Upper lobe of left lung (tissue), 6 donors: ENCODE measurements at regions not wholly inside any gene's neighbourhood (a gene's known extent, or its start where the extent isn't known, plus 50 kb on each side); places are given as distances from the start of the nearest gene placed in this dataset.

Experiments
- ATAC-seq, 2 donors: fragments of 200-7000 bp; cut with Tn5 transposase; one replicate each; pipeline ENCODE4 v1.9.1; 2022; ENCODE audit warnings: mild to moderate bottlenecking in 2 of 2, moderate library complexity in 2 of 2; ENCODE audit not compliant: low FRiP score in 2 of 2
- DNase-seq, 2 donors: peaks; one replicate each; pipeline ENCODE4 v3.0.0-alpha.2; 2019 to 2020
- H3K27ac ChIP-seq, 4 donors: fragments of 200-600 bp; sonication (generic); one replicate each; pipeline ENCODE4 v1.5.1; 2016 to 2019
- H3K27me3 ChIP-seq, 4 donors: fragments of 200-600 bp; sonication (generic); one replicate each; pipeline ENCODE4 v1.5.1; 2017 to 2019
- H3K36me3 ChIP-seq, 4 donors: fragments of 200-600 bp; sonication (generic); one replicate each; pipeline ENCODE4 v1.5.1; 2016 to 2019
- H3K4me1 ChIP-seq, 4 donors: fragments of 200-600 bp; sonication (generic); one replicate each; pipeline ENCODE4 v1.5.1; 2018 to 2019
- H3K4me3 ChIP-seq, 4 donors: fragments of 200-600 bp; sonication (generic); one replicate each; pipeline ENCODE4 v1.5.1; 2017 to 2019; ENCODE audit warnings: mild to moderate bottlenecking in 2 of 4, moderate library complexity in 1 of 4
- H3K9me3 ChIP-seq, 4 donors: fragments of 200-600 bp; sonication (generic); one replicate each; pipeline ENCODE4 v1.5.1; 2018 to 2019
- EP300 ChIP-seq, 4 donors: sonication (generic); formaldehyde crosslinking; IDR thresholded peaks; one replicate each; pipeline ENCODE4 v1.5.1; 2017; ENCODE audit warnings: antibody characterized with exemption in 4 of 4, control low read depth in 2 of 4
- POLR2A ChIP-seq, 4 donors: fragments of 450-650 bp; IDR thresholded peaks; one replicate each; pipeline ENCODE4 v1.5.1; 2016 to 2017; ENCODE audit warnings: antibody characterized with exemption in 4 of 4, mild to moderate bottlenecking in 2 of 4
- POLR2AphosphoS5 ChIP-seq, 2 donors: sonication (generic); formaldehyde crosslinking; IDR thresholded peaks; one replicate each; pipeline ENCODE4 v1.5.1; 2017; ENCODE audit warnings: antibody characterized with exemption in 2 of 2
- WGBS, 2 donors: methylation state at CpG; one replicate each; pipeline ENCODE4 v1.1.5; 2017 to 2018; 5-methylcytosine and 5-hydroxymethylcytosine counted together
- small RNA-seq, 4 donors: library from RNA; depleted of rRNA; stranded (forward); fragments of <200 nt; gene quantifications; one replicate each; pipeline ENCODE3, GENCODE V24; 2016
- TF ChIP-seq, protein P1 (sequence below), 6 experiments: fragments of 450-650 bp in 4 of 6; fragments of 200-600 bp in 2 of 6; sonication (generic) in 2 of 6; IDR thresholded peaks; one replicate each; pipeline ENCODE4 v1.5.1; 2016 to 2019; ENCODE audit warnings: antibody characterized with exemption in 6 of 6
- donor health status: DM: no; HTN: no; CAD: no; lungs with moderate emphysema.
- donor health status: DM: no; HTN: yes; CAD: no; lungs with severe emphysema.

DNA sequence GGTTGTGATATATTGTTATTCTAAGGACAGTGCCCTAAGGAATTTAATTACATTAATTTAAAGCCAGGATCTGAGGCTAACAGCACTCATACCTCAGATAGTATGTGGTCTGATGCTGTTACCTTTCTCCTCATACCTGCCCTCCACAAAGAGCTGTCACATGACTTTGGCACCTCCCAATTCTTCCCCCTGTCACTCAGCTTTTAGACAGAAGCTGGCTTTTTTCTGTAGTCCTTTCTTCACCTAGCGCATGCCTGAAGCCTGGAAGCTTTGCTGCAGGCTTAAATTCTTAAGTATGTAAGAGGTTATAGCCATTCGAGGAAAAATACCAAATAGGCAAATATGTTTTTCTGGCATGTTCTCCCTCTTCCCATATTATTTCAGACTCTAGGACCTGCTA lies 61.0 kb upstream of the ADAMTS19 start:
- H3K4me1 ChIP-seq, result no peaks in the 10 kb centered on the region
- TF ChIP-seq POLR2A (IDR thresholded peaks at IDR 0.05) (no peak), EP300 (IDR thresholded peaks at IDR 0.05) (no peak), POLR2AphosphoS5 (IDR thresholded peaks at IDR 0.05) (no peak)
- TF ChIP-seq, protein P1, sequence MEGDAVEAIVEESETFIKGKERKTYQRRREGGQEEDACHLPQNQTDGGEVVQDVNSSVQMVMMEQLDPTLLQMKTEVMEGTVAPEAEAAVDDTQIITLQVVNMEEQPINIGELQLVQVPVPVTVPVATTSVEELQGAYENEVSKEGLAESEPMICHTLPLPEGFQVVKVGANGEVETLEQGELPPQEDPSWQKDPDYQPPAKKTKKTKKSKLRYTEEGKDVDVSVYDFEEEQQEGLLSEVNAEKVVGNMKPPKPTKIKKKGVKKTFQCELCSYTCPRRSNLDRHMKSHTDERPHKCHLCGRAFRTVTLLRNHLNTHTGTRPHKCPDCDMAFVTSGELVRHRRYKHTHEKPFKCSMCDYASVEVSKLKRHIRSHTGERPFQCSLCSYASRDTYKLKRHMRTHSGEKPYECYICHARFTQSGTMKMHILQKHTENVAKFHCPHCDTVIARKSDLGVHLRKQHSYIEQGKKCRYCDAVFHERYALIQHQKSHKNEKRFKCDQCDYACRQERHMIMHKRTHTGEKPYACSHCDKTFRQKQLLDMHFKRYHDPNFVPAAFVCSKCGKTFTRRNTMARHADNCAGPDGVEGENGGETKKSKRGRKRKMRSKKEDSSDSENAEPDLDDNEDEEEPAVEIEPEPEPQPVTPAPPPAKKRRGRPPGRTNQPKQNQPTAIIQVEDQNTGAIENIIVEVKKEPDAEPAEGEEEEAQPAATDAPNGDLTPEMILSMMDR (IDR thresholded peaks at IDR 0.05), result no peak
- no peaks in the 10 kb centered on the region for H3K27me3 ChIP-seq
- H3K27ac ChIP-seq, result no peak overlapping the region
- H3K36me3 ChIP-seq, result no peaks in the 10 kb centered on the region
- H3K9me3 ChIP-seq, result no peaks in the 10 kb centered on the region
- DNase-seq (no peak), ATAC-seq (no peak)
- WGBS, 2 donors, result 68 to 76% methylated on average over 2 of the region's 2 CpGs
- H3K4me3 ChIP-seq, result no peak overlapping the region

DNA sequence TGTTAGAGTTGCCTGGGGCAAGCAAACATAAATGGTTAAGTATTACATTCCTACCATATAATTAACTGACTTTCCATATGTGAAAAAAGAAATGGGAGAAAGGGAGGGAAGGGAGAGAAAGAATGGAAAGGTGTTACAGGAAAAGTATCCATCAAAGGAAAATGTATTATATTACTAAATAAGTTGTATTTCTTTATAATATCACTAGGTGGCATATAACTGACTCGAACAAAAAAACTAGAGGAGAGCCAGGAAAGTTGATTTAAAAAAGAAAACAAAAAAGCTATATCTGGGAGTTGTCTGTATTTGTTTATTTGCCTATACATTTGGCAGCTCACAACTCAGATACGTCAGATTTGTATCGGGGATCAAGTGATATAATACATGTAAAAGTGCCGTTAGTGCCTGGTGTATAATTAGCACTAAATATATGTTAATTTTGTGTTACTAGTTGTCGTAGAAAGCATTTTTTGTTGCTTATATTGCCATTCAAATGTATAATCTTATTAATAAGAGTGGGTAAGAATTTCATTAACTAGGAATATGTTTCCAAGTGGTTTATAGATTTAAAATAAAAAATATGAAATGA lies 59.6 kb upstream of the ADAMTS19 start:
- Histone ChIP-seq H3K27ac (no peak overlapping the region), H3K27me3 (no peaks in the 10 kb centered on the region), H3K4me1 (no peaks in the 10 kb centered on the region), H3K36me3 (no peaks in the 10 kb centered on the region), H3K4me3 (no peak overlapping the region), H3K9me3 (no peaks in the 10 kb centered on the region)
- DNase-seq (no peak), ATAC-seq (no peak)
- TF ChIP-seq, protein P1 (IDR thresholded peaks at IDR 0.05), result no peak
- no peak for TF ChIP-seq POLR2A (IDR thresholded peaks at IDR 0.05)
- no peak for TF ChIP-seq POLR2AphosphoS5 (IDR thresholded peaks at IDR 0.05)
- no peak for TF ChIP-seq EP300 (IDR thresholded peaks at IDR 0.05)
- WGBS, 2 donors, result 58 to 63% methylated on average over 5 of the region's 5 CpGs

DNA sequence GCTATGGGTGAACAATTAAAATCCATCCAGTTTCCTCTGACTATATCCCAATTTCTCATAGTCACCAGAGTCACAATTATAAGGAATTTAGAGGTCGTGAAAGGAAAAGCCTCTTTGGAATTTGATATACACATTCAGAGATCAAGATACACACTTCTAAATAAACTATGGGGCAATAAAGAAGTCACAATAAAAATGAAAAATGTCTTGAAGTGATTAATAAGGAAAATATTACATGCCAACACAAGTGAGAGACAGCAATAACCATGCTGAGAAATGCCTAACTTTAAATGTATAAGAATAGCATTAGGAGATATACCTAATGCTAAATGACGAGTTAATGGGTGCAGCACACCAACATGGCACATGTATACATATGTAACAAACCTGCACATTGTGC lies 54.9 kb upstream of the ADAMTS19 start:
- H3K27me3 ChIP-seq, result no peaks in the 10 kb centered on the region
- TF ChIP-seq POLR2A (IDR thresholded peaks at IDR 0.05) (no peak), EP300 (IDR thresholded peaks at IDR 0.05) (no peak), POLR2AphosphoS5 (IDR thresholded peaks at IDR 0.05) (no peak)
- H3K36me3 ChIP-seq, result no peaks in the 10 kb centered on the region
- H3K4me3 ChIP-seq, result no peak overlapping the region
- no peak overlapping the region for H3K27ac ChIP-seq
- H3K4me1 ChIP-seq, result no peaks in the 10 kb centered on the region
- DNase-seq (no peak), ATAC-seq (no peak)
- no peaks in the 10 kb centered on the region for H3K9me3 ChIP-seq
- 57 to 62% methylated on average over 2 of the region's 2 CpGs for WGBS, 2 donors

DNA sequence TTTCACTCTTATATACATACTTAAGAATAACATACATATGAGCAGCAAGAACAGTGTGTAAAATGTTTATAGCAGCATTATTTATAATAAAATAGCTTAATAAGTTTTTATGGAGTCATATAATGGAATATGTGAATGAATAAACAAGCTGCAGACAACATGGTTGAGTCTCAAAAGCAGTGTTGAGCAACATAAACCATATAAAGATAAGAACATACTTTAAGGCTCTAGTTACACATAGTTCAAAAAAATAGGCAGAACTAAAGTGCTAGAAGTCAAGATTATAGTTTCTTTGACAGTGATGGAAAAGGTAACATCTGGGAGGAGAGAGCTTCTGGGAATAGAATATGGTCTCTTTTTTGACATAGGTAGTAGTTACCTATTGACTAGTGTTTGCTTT lies 53.7 kb upstream of the ADAMTS19 start:
- H3K27ac ChIP-seq, result no peak overlapping the region
- no peaks in the 10 kb centered on the region for H3K4me1 ChIP-seq
- no peaks in the 10 kb centered on the region for H3K27me3 ChIP-seq
- no peak for TF ChIP-seq EP300 (IDR thresholded peaks at IDR 0.05)
- TF ChIP-seq POLR2AphosphoS5 (IDR thresholded peaks at IDR 0.05), result no peak
- TF ChIP-seq POLR2A (IDR thresholded peaks at IDR 0.05), result no peak
- TF ChIP-seq, protein P1 (IDR thresholded peaks at IDR 0.05), result no peak
- no peak overlapping the region for H3K4me3 ChIP-seq
- H3K9me3 ChIP-seq, result no peaks in the 10 kb centered on the region
- no peaks in the 10 kb centered on the region for H3K36me3 ChIP-seq
- DNase-seq (no peak), ATAC-seq (no peak)

Small RNA genes in the stretch of these regions (small RNA-seq; reads per million reads assigned to genes)
- 0 reads per million in 4 donors for gene MIR4460
